Left hindlimb (tissue), 1 donor: ENCODE measurements at regions not wholly inside any gene's neighbourhood (a gene's known extent, or its start where the extent isn't known, plus 50 kb on each side); places are given as distances from the start of the nearest gene placed in this dataset.
"Not testable (repeated sequence)": the region's sequence is repeated elsewhere in the genome, so short reads cannot be mapped to it uniquely, and the experiment has no call there.

Experiments used
- DNase-seq: peaks from one replicate; pipeline ENCODE4 v3.0.0-alpha.2; 2018

DNA sequence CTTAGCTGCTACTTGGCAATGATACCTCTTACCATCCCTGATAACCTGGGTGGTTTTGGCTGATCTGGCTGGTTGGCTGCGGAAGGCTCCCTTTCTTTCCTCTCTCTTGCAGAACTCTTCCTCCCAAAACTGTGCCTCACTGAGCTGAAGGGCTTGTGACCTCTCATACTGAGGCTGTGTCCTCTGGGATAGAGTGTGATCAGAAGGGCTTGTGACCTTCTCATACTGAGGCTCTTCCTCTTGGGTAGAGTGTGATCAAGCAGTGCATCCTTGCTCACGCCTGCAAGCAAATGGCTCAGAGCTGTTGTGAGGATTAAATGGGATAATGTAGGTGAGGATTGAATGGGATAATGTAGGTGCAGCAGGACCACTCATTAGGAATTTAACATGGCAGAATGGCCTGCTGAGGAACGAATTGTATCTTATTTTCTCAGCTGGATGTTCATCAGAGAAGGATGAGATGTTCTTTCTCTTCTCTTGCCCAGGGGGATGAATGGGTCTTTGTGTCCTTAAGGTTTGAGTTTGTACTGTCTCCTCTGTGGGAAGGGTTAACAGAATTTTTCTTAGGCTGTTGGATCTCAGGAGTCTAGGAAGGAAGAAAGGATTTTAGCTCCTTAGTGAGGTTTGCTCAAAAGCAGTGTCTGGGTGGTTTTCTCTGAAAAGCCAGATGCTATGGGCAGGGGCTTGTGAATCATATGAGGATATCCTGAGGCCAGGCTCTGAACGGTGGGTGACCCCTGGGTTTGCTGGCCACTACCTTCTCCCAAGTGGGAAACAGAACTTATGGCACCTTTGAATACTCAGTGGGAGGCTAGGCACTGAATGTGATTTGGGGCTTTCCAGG, 130.0 kb upstream of the HS3ST2 start:
- no peak for DNase-seq

DNA sequence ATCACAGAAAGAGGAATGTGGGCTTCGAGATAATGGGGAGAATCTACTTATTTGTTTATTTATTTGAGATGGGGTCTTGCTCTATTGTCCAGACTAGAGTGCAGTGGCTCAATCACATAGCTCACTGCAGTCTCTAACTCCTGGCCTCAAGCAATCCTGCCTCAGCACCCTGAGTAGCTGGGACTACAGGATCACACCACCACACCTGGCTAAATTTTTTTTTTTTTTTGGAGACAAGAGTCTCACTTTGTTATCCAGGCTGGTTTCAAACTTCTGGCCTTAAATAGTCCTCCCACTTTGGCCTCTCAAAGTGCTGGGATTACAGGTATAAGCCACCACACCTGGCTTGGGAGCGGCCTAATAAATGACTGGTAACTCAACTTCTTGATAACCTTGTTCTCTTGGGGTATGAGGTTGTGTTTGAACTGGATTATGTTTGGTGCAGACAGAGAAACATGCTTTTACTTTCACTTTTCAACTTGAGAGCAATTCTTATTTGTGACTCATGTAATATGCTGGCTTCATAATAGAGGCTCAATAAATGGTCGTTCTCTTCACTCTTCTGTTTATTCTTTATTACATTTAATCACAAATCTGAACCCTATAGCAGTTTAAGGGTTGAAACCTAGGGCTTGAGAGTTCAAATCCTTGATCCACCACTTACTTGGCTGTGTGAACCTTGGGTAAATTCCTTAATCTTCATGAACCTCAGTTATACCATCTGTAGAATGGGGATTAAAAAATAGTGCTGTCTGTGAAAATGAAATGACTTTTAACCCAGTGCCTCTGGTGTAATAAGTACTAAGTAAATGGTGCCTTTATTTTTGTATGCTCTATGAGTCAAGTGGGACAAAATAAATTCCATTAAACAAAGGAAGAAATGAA, 129.1 kb upstream of the HS3ST2 start:
- DNase-seq = no peak

DNA sequence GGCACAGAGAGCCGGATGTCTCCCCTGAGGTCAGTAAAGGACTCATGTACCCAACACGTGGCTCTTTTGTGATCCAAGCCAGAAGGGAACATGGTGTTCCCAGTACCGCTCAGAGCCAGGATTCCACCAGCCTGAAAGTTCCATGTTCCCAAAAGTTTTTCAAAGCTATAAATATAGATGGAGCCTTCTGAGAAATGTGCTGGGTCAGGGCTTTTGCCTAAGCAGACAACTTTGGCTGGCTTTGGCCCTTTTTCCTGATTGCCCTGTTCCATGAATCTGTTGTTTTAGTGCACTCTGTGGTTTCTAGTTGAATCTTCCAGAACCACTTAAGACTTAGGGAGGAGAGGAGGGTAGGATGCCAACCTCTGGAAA, 128.5 kb upstream of the HS3ST2 start:
- peak; percentile 40 for DNase-seq

DNA sequence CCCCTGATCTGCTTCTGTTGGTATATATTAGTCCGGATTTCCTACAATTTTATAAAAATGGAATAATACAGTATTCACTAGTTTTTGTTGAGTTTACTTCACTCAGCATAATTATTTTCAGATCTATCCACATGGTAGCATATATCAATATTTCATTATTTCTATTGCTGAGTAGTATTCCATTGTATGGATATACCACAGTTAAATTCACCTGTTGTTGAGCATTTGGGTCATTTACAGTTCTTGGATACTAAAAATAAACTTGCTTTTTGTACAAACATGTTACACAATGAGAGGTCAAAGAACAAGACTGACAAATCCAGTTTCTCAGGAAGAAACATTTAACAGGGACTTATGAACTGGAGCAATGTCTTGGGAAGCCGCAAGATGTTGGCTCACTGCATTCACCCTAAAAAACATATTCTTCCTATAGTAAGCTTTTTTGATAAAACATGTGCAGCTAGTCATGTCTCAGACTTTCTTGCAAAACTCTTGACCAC, 126.9 kb upstream of the HS3ST2 start:
- no peak for DNase-seq

DNA sequence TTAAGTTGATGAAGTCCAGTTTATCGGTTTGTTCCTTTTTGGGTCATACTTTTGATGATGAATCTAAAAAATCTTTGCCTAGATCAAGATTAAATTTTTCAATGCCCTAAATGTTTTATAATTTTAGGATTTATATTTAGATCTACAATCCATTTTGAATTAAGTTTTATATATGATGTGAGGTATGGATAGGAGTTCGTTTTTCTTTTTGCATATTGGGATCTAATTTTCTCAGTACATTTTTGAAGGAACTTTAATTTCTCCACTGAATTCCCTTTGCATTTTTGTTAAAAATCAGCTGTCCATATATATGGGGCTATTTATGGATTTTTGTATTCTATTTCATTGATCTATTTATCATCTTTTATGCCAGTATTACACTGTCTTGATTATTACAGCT, 125.5 kb upstream of the HS3ST2 start:
- no peak for DNase-seq

DNA sequence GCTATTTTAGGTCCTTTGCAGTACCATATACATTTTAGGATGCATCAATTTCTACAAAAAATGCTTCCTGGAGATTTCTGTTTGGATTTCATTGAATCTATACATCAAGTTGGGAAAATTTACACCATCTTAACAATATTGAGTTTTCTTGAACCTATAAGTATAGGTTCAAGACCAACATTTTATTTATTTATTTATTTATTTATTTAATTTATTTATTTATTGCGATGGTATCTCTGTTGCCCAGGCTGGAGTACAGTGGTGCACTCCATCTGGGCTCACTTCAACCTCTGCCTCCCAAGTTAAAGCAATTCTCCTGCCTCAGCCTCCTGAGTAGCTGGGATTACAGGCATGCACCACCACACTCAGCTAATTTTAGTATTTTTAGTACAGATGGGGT, 125.0 kb upstream of the HS3ST2 start:
- no peak for DNase-seq

DNA sequence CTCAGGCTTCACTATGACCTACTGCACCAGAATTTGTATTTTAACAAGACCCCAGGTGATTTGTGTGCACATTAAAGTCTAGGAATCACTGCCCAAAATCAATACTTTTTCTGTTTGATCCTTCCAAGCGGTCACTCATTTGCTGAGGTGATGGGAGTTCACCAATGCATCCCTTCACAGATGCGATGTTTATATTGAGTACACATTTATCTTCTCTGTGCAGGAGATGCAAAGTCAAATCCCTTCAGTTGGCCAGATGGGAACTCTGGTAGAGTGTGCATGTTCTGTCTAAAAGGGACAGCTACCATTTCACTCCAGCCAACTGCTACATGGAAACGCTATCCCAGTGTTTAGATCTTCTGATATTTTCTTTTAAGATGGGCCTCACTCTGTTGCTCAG, 122.6 kb upstream of the HS3ST2 start:
- DNase-seq = no peak

DNA sequence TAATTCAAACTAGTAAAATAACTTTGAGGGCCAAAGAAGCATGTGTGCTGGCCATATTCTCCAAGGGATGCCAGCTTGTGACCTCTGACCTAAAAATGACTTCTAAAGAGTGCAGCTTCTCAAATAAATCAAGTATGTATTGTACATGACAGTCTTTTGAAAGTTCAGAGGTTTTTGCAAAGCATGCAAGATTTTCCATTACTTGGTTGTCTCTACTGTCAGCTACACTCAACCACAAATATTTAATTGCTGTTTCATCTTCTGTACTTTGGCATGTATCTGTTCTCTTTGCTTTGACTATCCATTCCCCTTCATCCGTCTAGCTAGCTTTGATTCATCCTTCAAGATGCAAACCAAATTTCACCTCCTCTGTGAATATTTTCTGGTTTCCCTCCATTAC, 121.9 kb upstream of the HS3ST2 start:
- DNase-seq = no peak

DNA sequence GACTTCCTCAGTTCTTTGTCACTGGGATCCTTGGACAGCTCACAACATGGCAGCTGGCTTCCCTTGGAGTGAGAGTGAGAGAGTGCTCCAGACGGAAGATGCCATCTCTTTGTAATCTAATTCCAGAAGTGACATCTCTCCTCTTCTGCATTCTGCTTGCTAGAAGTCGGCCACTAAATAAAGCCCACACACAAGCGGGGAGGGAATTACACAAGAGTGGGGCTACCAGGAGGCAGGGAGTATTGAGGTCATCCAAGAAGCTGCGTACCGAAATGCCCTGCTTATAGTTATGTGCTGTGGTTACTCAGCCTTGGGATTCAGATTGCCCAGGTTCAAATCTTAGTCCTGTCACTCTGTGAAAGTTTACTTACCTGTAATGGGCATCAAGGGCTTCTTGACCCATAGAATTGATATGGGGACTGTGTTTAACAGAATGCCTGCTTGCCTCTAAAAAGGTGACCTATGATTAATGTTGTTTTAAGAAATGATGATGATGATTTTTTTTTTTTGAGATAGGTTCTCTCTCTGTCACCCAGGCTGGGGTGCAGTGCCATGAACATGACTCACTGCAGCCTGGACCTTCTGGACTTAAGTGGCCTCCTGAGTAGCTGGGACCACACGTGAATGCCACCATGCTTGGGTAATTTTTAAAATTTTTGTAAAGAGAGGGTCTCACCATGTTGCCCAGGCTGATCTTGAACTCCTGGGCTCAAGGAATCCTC, 120.9 kb upstream of the HS3ST2 start:
- DNase-seq = no peak

DNA sequence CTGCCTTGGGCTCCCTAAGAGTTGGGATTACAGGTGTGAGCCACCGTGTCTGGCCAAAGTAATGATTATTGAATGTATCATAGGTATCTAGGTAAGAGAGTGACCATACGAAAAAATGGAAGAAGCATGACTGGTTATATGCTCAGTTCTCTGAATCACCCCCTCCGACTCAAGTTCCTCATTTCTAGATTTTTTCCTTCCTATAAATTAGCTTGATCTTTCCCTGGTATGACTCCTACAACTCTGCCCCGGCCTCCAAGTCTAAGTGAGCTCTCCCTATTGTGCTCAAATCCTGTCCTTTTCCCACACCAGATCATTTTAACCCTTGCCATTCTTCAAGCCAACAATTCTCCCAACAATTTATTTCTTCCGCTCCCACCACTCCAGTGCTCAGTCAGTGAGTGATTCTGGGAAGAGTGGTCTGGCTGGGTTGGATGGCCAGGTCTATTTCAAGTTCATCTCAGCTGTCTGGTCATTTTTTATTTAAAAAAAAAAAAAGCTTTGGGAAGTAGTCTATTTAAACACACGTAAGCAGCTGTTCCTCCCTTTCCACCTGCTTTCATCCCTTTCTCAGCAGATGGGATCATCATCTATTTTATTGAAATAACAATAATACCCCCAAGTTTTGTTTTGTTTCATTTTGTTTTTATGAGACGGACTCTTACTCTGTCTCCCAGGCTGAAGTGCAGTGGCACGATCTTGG, 120.2 kb upstream of the HS3ST2 start:
- DNase-seq = no peak

DNA sequence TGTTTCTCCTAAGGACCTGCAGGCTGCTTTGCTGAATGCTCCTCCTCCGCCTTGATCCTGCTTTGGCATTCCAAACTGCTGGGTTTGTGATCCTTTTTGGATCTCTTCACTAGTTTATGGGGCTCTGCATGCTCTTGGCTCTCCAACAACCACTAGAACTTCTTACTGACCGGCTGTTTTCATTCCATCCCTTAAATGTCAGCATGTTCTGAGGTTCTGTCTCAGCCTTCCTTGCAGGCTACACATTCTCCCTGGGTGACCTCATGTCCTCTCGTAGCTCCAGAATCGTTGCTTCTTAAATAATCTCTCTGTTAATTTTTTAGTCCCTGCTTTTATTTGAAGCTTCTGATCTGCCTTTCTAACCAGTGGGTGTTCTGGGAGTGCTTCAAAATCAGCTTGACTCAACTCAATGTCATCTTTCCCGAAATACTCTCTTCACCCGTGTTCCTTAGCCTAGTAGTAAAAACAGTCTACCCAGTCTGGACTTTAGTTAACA, 119.0 kb upstream of the HS3ST2 start:
- no peak for DNase-seq

DNA sequence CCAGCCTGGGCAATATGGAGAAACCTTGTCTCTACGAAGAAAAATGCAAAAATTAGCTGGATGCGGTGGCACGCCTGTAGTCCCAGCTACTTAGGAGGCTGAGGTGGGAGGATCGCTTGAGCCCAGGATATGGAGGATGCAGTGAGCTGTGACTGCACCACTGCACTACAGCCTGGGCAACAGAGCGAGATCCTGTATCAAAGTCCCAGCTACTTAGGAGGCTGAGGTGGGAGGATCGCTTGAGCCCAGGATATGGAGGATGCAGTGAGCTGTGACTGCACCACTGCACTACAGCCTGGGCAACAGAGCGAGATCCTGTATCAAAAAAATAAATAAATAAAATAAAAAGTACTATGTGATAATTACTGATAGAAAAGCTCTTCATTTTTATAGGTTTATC, 118.2 kb upstream of the HS3ST2 start:
- DNase-seq = not testable (repeated sequence)

DNA sequence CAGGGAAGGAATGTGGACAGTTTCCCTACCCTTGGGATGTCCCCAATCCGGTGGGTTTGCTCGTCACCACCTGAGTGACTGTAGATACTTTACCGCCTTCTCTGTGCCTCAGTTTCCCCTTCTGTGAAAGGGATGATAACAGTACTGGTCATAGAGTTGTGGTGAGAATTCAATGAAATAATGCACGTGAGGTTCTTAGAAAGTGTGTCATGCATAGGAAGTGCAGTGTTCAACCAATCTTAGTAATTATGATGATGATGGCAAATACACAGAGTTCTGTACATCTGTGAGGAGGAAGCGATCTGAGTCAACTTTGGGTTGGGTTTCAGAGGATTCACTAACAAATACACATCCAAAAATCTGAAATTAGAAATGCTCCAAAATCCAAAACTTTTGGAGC, 114.6 kb upstream of the HS3ST2 start:
- DNase-seq = no peak

DNA sequence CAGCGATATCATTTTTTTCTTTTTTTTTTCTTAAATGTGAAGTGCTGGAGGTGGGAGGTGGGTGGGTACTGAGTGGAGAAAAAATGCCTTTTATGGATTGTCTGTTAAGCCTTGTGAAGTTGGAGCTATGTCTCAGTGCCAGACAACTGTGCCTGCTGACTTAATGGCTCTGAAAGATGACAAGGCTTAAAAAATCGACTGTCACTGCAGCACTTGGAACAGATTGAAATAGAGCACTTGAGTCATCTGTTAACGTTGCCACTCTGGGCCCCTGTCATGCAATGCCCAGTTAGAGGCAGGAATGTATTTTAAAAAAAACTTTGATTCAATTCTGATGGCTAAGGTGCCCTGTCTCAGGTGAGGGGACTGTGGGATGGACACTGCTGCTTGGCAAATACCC, 108.2 kb upstream of the HS3ST2 start:
- no peak for DNase-seq

DNA sequence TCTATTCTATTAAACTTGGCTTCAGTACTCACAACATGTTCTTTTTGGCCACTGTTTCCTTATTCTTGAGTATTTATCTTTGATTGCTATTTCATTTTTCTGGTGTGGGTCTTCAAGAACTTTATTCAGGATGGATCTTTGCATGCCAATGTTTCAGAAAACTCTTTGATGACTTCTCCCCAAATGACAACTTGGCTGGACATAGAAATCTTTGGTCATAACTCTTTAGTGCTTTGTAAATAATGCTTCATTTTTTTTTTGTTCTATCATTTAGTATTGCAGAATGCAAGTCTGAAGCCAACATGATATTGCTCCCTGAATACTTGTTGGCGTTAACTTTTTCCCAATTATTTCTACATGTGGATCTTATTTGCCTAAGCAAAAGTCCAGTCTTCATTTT, 103.6 kb upstream of the HS3ST2 start:
- no peak for DNase-seq

DNA sequence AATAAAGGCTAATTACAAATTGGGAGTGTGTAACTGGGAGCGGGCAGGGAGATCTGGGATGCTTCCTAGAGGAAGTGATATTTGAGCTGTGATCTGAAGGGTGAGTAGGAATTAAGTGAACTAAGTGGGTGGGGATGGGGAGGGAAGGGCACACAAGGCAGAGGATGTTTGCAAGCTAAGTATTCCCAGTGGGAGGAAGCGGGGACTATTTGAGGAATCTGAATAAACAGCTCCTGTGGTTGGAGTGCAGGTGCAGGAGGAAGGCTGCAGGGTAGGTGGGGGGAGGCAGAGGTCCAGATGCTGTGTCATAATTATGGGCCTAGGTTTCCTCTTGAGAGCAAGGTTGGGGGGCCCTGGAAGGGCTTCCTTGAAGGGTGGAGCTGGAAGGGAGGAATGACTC, 102.1 kb upstream of the HS3ST2 start:
- no peak for DNase-seq

DNA sequence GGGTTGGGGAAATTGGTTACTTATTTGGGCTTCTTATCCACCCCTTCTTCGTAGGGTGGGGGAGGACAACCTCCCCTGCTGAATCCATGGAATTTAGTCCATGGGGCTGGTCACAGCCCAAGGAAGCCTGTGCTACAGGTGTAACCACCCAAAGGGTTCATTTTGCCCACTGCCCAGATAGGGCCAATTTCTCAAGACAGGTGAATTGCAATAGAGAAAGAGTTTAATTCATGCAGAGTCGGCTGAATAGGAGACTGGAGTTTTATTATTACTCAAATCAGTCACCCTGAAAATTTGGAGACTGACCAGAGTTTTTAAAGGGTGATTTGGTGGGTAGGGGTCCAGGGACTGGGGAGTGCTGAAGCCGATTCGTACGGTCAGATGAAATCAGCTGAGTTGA, 101.5 kb upstream of the HS3ST2 start:
- DNase-seq = no peak

DNA sequence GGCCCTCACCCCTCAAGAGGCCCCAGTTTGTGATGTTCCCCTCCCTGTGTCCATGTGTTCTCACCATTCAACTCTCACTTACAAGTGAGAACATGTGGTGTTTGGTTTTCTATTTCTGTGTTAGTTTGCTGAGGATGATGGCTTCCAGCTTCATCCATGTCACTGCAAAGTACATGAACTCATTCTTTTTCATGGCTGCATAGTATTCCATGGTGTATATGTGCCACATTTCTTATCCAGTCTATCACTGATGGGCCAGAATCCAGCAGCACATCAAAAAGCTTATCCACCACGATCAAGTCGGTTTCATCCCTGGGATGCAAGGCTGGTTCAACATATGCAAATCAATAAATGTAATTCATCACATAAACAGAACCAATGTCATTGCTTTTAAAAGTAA, 95.4 kb upstream of the HS3ST2 start:
- not testable (repeated sequence) for DNase-seq

DNA sequence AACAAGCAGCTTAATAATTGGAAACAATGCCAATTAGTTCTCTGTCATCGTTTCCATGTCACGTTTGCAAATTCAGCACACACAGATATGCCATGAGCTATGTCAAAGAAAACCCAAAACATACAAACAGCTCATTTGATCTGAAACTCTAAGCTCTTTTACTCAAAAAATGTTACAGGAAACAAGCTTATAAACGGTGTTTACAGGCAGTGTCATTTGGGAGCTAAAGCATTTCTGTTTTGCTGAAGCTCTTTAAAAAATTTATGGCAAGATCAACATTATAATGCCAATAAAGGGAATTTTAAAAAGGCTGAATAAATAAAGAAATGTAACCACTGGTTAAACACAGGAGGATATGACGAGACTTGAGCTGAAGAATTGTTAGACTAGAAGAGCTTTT, 94.0 kb upstream of the HS3ST2 start:
- no peak for DNase-seq

DNA sequence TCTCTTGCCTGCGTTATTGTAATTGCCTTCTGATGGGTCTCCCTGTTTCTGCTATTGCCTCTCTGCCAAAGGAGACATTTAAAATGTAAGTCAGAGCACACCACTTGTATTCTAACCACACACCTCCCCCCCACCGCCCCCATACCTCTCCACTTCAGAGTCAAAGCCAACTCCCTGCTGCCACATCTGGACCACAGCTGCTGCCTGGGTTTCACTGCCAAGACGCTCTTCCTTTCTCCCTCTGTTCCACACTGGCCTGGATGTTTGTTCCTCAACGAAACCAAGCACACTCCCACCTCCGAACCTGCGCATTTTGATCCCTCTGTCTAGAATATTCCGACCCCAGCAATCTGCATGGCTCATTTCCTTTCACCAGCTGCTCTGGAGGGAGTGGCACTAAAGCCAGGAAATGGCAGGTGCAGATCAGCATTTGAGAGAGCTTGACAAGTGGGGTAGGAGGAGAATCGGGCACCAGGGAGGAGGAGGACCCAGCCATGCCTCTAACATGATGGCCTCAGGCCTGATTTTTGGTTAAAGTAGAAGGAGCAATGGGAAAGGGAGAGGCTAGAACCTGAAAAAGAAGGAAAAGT, 92.4 kb upstream of the HS3ST2 start:
- peak; percentile 62 for DNase-seq

DNA sequence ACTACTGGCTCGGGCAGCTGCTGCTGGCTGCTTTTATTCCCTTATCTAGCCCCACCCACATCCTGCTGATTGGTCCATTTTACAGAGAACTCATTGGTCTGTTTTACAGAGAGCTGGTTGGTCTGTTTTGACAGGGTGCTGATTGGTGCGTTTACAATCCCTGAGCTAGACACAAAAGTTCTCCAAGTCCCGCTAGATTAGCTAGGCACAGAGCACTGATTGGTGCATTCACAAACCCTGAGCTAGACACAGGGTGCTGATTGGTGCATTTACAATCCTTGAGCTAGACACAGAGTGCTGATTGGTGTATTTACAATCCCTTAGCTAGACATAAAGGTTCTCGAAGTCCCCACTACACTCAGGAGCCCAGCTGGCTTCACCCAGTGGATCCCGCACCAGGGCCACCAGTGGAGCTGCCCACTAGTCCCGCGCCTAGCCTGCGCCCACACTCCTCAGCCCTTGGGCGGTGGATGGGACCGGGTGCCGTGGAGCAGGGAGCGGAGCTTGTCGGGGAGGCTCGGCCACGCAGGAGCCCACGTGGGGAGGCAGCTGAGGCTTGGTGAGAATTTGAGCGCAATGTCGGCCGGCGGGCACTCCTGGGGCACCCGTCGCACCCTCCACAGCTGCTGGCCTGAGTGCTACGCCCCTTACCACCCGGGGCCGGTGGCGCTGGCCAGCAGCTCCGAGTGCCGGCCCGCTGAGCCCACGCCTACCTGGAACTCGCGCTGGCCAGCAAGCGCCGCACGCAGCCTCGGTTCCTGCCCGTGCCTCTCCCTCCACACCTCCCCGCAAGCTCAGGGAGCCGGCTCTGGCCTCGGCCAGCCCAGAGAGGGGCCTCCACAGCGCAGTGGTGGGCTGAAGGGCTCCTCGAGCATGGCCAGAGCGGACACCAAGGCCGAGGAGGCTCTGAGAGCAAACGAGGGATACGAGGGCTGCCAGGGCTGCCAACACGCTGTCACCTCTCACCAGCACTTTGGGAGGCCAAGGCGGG, 91.1 kb upstream of the HS3ST2 start:
- DNase-seq = not testable (repeated sequence)
